ENCODE measurements at regions not wholly inside any gene's neighbourhood (a gene's known extent, or its start where the extent isn't known, plus 50 kb on each side); places are given as distances from the start of the nearest gene placed in this dataset.

- Histone ChIP-seq H3K79me2 (ENCODE audit: insufficient read depth, low read length) (no peaks in the 10 kb centered on the region), H3K36me3 (ENCODE audit: insufficient read depth, low read length) (no peaks in the 10 kb centered on the region), H2AFZ (ENCODE audit: low read depth, low read length) (no peak overlapping the region), H3K4me1 (ENCODE audit: insufficient read depth, low read length) (peaks cover 4% of the 10 kb centered on the region), H3K9ac (ENCODE audit: low read length) (no peak overlapping the region), H3K27me3 (ENCODE audit: insufficient read depth, low read length) (peaks cover 3% of the 10 kb centered on the region), H4K20me1 (ENCODE audit: insufficient read depth, low read length) (no peaks in the 10 kb centered on the region), H3K4me2 (ENCODE audit: low read length) (no peak overlapping the region), H3K9me3 (ENCODE audit: insufficient read depth, low read depth, low read length) (no peaks in the 10 kb centered on the region), H3K4me3 (ENCODE audit: insufficient read depth, low read depth, low read length) (no peak overlapping the region), H3K27ac (ENCODE audit: low read depth, low read length) (no peak overlapping the region)
- FAIRE-seq (no peak), DNase-seq (ENCODE audit: low read depth) (no peak)
- no peaks in the 10 kb centered on the region for H3K36me3 Mint-ChIP-seq (ENCODE audit: low read depth, unreplicated experiment)
- no peak overlapping the region for H3K4me3 Mint-ChIP-seq (ENCODE audit: unreplicated experiment)
- H3K27ac Mint-ChIP-seq (ENCODE audit: unreplicated experiment), result peak overlapping the region; percentile 29
- peaks cover 5% of the 10 kb centered on the region for H3K4me1 Mint-ChIP-seq (ENCODE audit: low read depth, unreplicated experiment)
- TF ChIP-seq CTCF (IDR thresholded peaks at IDR 0.05; ENCODE audit: insufficient read depth, low read depth, low read length), result no peak
- TF ChIP-seq EZH2 (IDR thresholded peaks at IDR 0.05; ENCODE audit: insufficient read depth, low read length), result no peak
- H3K9me3 Mint-ChIP-seq (ENCODE audit: unreplicated experiment), result peaks cover 5% of the 10 kb centered on the region
- peaks cover 15% of the 10 kb centered on the region for H3K27me3 Mint-ChIP-seq (ENCODE audit: low read depth, unreplicated experiment)
Measured at GRCh38 chr12:93059288-93059687, 130.2 kb upstream of the EEA1 start.

GRCh38 chr12:93059925-93060665 is 131.0 kb upstream of the EEA1 start:
- H3K27ac ChIP-seq (ENCODE audit: low read depth, low read length), result no peak overlapping the region
- H3K4me3 ChIP-seq (ENCODE audit: insufficient read depth, low read depth, low read length), result no peak overlapping the region
- H3K4me1 ChIP-seq (ENCODE audit: insufficient read depth, low read length), result peaks cover 4% of the 10 kb centered on the region
- H4K20me1 ChIP-seq (ENCODE audit: insufficient read depth, low read length), result no peaks in the 10 kb centered on the region
- Mint-ChIP-seq H3K27me3 (ENCODE audit: low read depth, unreplicated experiment) (peaks cover 13% of the 10 kb centered on the region), H3K36me3 (ENCODE audit: low read depth, unreplicated experiment) (no peaks in the 10 kb centered on the region), H3K4me1 (ENCODE audit: low read depth, unreplicated experiment) (peaks cover 5% of the 10 kb centered on the region), H3K9me3 (ENCODE audit: unreplicated experiment) (peaks cover 5% of the 10 kb centered on the region), H3K27ac (ENCODE audit: unreplicated experiment) (no peak overlapping the region), H3K4me3 (ENCODE audit: unreplicated experiment) (no peak overlapping the region)
- no peaks in the 10 kb centered on the region for H3K36me3 ChIP-seq (ENCODE audit: insufficient read depth, low read length)
- H3K9me3 ChIP-seq (ENCODE audit: insufficient read depth, low read depth, low read length), result no peaks in the 10 kb centered on the region
- no peak overlapping the region for H2AFZ ChIP-seq (ENCODE audit: low read depth, low read length)
- FAIRE-seq (no peak), DNase-seq (ENCODE audit: low read depth) (no peak)
- no peaks in the 10 kb centered on the region for H3K79me2 ChIP-seq (ENCODE audit: insufficient read depth, low read length)
- TF ChIP-seq CTCF (IDR thresholded peaks at IDR 0.05; ENCODE audit: insufficient read depth, low read depth, low read length) (no peak), EZH2 (IDR thresholded peaks at IDR 0.05; ENCODE audit: insufficient read depth, low read length) (no peak)
- H3K9ac ChIP-seq (ENCODE audit: low read length), result no peak overlapping the region
- no peak overlapping the region for H3K4me2 ChIP-seq (ENCODE audit: low read length)
- peaks cover 3% of the 10 kb centered on the region for H3K27me3 ChIP-seq (ENCODE audit: insufficient read depth, low read length)

Data from astrocyte (in vitro differentiated cells and primary cell).